Smooth muscle cell (in vitro differentiated cells): ENCODE measurements at regions not wholly inside any gene's neighbourhood (a gene's known extent, or its start where the extent isn't known, plus 50 kb on each side); places are given as distances from the start of the nearest gene placed in this dataset.

ENCODE experiments used
- DNase-seq: peaks from one replicate; lab custom pipeline; 2025; ENCODE audit not compliant: unreplicated experiment; lab: John Stamatoyannopoulos, UW
- H2AFZ ChIP-seq: fragments of 200-600 bp; sonication (generic); 2 replicates; pipeline ENCODE4 v1.6.0; 2016; ENCODE audit warnings: antibody characterized with exemption, low read depth, mild to moderate bottlenecking
- H3F3A ChIP-seq: fragments of 200-600 bp; sonication (generic); 2 replicates; pipeline ENCODE4 v1.6.0; 2017; ENCODE audit warnings: antibody characterized with exemption, low read depth
- H3K27ac ChIP-seq: fragments of 200-600 bp; sonication (generic); 2 replicates; pipeline ENCODE4 v1.5.1; 2016; ENCODE audit warnings: low read depth, mild to moderate bottlenecking
- H3K27me3 ChIP-seq: fragments of 200-600 bp; sonication (generic); 2 replicates; pipeline ENCODE4 v1.6.1; 2016; ENCODE audit warnings: low read depth, mild to moderate bottlenecking
- H3K36me3 ChIP-seq: fragments of 200-600 bp; sonication (generic); 2 replicates; pipeline ENCODE4 v1.5.1; 2016; ENCODE audit warnings: low read depth
- H3K4me1 ChIP-seq: fragments of 200-600 bp; sonication (generic); 2 replicates; pipeline ENCODE4 v1.5.1; 2016; ENCODE audit warnings: low read depth
- H3K4me2 ChIP-seq: fragments of 200-600 bp; sonication (generic); 2 replicates; pipeline ENCODE4 v1.6.0; 2016; ENCODE audit warnings: mild to moderate bottlenecking
- H3K4me3 ChIP-seq: fragments of 200-600 bp; sonication (generic); 2 replicates; pipeline ENCODE4 v1.5.1; 2016; ENCODE audit warnings: mild to moderate bottlenecking
- H3K79me2 ChIP-seq: fragments of 200-600 bp; sonication (generic); 2 replicates; pipeline ENCODE4 v1.6.0; 2016; ENCODE audit warnings: low read depth, mild to moderate bottlenecking
- H3K9ac ChIP-seq: fragments of 200-600 bp; sonication (generic); 2 replicates; pipeline ENCODE4 v1.6.0; 2016; ENCODE audit warnings: low read depth
- H3K9me3 ChIP-seq: fragments of 200-600 bp; sonication (generic); replicated peaks from 2 replicates; pipeline ENCODE4 v1.5.1; 2016; ENCODE audit warnings: low read depth
- H4K20me1 ChIP-seq: fragments of 200-600 bp; sonication (generic); 2 replicates; pipeline ENCODE4 v1.6.0; 2016; ENCODE audit warnings: low read depth
- CTCF ChIP-seq: fragments of 200-600 bp; sonication (generic); IDR thresholded peaks from 2 replicates; pipeline ENCODE4 v1.5.1; 2017; ENCODE audit warnings: borderline replicate concordance, mild to moderate bottlenecking, antibody characterized with exemption; ENCODE audit not compliant: insufficient read depth, poor library complexity, severe bottlenecking
- WGBS: methylation state at CpG from one replicate; pipeline ENCODE4 v1.1.7; 2016; ENCODE audit warnings: low lambda C conversion rate; 5-methylcytosine and 5-hydroxymethylcytosine counted together

- WGBS, result 59% methylated on average over 2 of the region's 2 CpGs
Observed at GRCh38 chr2:47257946-47258348, 81.6 kb upstream of the CALM2 start.

GRCh38 chr2:47256416-47257087, 80.2 kb upstream of the CALM2 start:
- Histone ChIP-seq H3K27me3 (no peaks in the 10 kb centered on the region), H3K4me2 (no peak overlapping the region), H4K20me1 (no peaks in the 10 kb centered on the region), H3K9ac (no peak overlapping the region), H3K4me3 (no peak overlapping the region), H3K79me2 (no peaks in the 10 kb centered on the region), H2AFZ (no peak overlapping the region), H3K4me1 (peaks cover 11% of the 10 kb centered on the region), H3K9me3 (no peaks in the 10 kb centered on the region), H3K36me3 (no peaks in the 10 kb centered on the region), H3K27ac (no peak overlapping the region), H3F3A (no peaks in the 10 kb centered on the region)
- DNase-seq, result no peak
- 74% methylated on average over 9 of the region's 9 CpGs for WGBS
- no peak for TF ChIP-seq CTCF

More at GRCh38 chr2:47257946-47258348, 81.6 kb upstream of the CALM2 start:
- Histone ChIP-seq H2AFZ (no peak overlapping the region), H3K4me2 (no peak overlapping the region), H3K4me1 (peaks cover 11% of the 10 kb centered on the region), H3K27me3 (no peaks in the 10 kb centered on the region), H4K20me1 (no peaks in the 10 kb centered on the region), H3K79me2 (no peaks in the 10 kb centered on the region), H3K4me3 (no peak overlapping the region), H3F3A (no peaks in the 10 kb centered on the region), H3K36me3 (no peaks in the 10 kb centered on the region), H3K9ac (no peak overlapping the region), H3K9me3 (no peaks in the 10 kb centered on the region), H3K27ac (no peak overlapping the region)
- no peak for DNase-seq
- TF ChIP-seq CTCF, result no peak

GRCh38 chr2:47255794-47256193, 79.5 kb upstream of the CALM2 start:
- Histone ChIP-seq H3K79me2 (no peaks in the 10 kb centered on the region), H3F3A (no peaks in the 10 kb centered on the region), H3K9me3 (no peaks in the 10 kb centered on the region), H3K36me3 (no peaks in the 10 kb centered on the region), H3K9ac (no peak overlapping the region), H2AFZ (no peak overlapping the region), H3K4me3 (no peak overlapping the region), H3K4me1 (peaks cover 11% of the 10 kb centered on the region), H3K27me3 (no peaks in the 10 kb centered on the region), H3K4me2 (no peak overlapping the region), H3K27ac (no peak overlapping the region), H4K20me1 (no peaks in the 10 kb centered on the region)
- no peak for TF ChIP-seq CTCF
- no peak for DNase-seq
- 100% methylated on average over 1 of the region's 4 CpGs for WGBS

- H3K79me2 ChIP-seq, result no peaks in the 10 kb centered on the region
- no peak overlapping the region for H3K4me2 ChIP-seq
- DNase-seq, result no peak
- WGBS, result 100% methylated on average over 5 of the region's 5 CpGs
- H3K9me3 ChIP-seq, result no peaks in the 10 kb centered on the region
- H3K4me1 ChIP-seq, result peaks cover 11% of the 10 kb centered on the region
- H4K20me1 ChIP-seq, result no peaks in the 10 kb centered on the region
- no peak overlapping the region for H3K4me3 ChIP-seq
- H3K27me3 ChIP-seq, result no peaks in the 10 kb centered on the region
- H3K27ac ChIP-seq, result no peak overlapping the region
- H3K36me3 ChIP-seq, result no peaks in the 10 kb centered on the region
- H3F3A ChIP-seq, result peaks cover 4% of the 10 kb centered on the region
- no peak overlapping the region for H2AFZ ChIP-seq
- TF ChIP-seq CTCF, result no peak
- H3K9ac ChIP-seq, result no peak overlapping the region
Observed at GRCh38 chr2:47254464-47254863, 78.2 kb upstream of the CALM2 start.
